ENCODE measurements at regions not wholly inside any gene's neighbourhood (a gene's known extent, or its start where the extent isn't known, plus 50 kb on each side); places are given as distances from the start of the nearest gene placed in this dataset.

GRCh38 chr2:151197184-151198108, 64.2 kb downstream of the RBM43 start:
- TF ChIP-seq CTCF (IDR thresholded peaks at IDR 0.05; ENCODE audit: insufficient read depth, low read depth, low read length) (no peak), EZH2 (IDR thresholded peaks at IDR 0.05; ENCODE audit: insufficient read depth, low read length) (no peak)
- peaks cover 4% of the 10 kb centered on the region for H3K9me3 ChIP-seq (ENCODE audit: insufficient read depth, low read depth, low read length)
- H3K79me2 ChIP-seq (ENCODE audit: insufficient read depth, low read length): no peaks in the 10 kb centered on the region
- no peak overlapping the region for H3K4me2 ChIP-seq (ENCODE audit: low read length)
- FAIRE-seq (no peak), DNase-seq (ENCODE audit: low read depth) (no peak)
- no peak overlapping the region for H3K27ac Mint-ChIP-seq (ENCODE audit: unreplicated experiment)
- no peaks in the 10 kb centered on the region for H3K36me3 ChIP-seq (ENCODE audit: insufficient read depth, low read length)
- H3K27me3 Mint-ChIP-seq (ENCODE audit: low read depth, unreplicated experiment): peaks cover 2% of the 10 kb centered on the region
- no peaks in the 10 kb centered on the region for H3K27me3 ChIP-seq (ENCODE audit: insufficient read depth, low read length)
- no peak overlapping the region for H3K4me3 ChIP-seq (ENCODE audit: insufficient read depth, low read depth, low read length)
- no peaks in the 10 kb centered on the region for H4K20me1 ChIP-seq (ENCODE audit: insufficient read depth, low read length)
- H3K9ac ChIP-seq (ENCODE audit: low read length): no peak overlapping the region
- no peaks in the 10 kb centered on the region for H3K4me1 ChIP-seq (ENCODE audit: insufficient read depth, low read length)
- peaks cover 1% of the 10 kb centered on the region for H3K4me1 Mint-ChIP-seq (ENCODE audit: low read depth, unreplicated experiment)
- H2AFZ ChIP-seq (ENCODE audit: low read depth, low read length): no peak overlapping the region
- no peak overlapping the region for H3K27ac ChIP-seq (ENCODE audit: low read depth, low read length)
- H3K9me3 Mint-ChIP-seq (ENCODE audit: unreplicated experiment): peaks cover 8% of the 10 kb centered on the region
- no peak overlapping the region for H3K4me3 Mint-ChIP-seq (ENCODE audit: unreplicated experiment)
- H3K36me3 Mint-ChIP-seq (ENCODE audit: low read depth, unreplicated experiment): no peaks in the 10 kb centered on the region

- Histone ChIP-seq H3K79me2 (ENCODE audit: insufficient read depth, low read length) (no peaks in the 10 kb centered on the region), H3K9ac (ENCODE audit: low read length) (no peak overlapping the region), H4K20me1 (ENCODE audit: insufficient read depth, low read length) (no peaks in the 10 kb centered on the region), H2AFZ (ENCODE audit: low read depth, low read length) (no peak overlapping the region), H3K27me3 (ENCODE audit: insufficient read depth, low read length) (no peaks in the 10 kb centered on the region), H3K36me3 (ENCODE audit: insufficient read depth, low read length) (no peaks in the 10 kb centered on the region), H3K4me2 (ENCODE audit: low read length) (no peak overlapping the region), H3K9me3 (ENCODE audit: insufficient read depth, low read depth, low read length) (peaks cover 4% of the 10 kb centered on the region), H3K4me1 (ENCODE audit: insufficient read depth, low read length) (no peaks in the 10 kb centered on the region), H3K4me3 (ENCODE audit: insufficient read depth, low read depth, low read length) (no peak overlapping the region), H3K27ac (ENCODE audit: low read depth, low read length) (no peak overlapping the region)
- TF ChIP-seq CTCF (IDR thresholded peaks at IDR 0.05; ENCODE audit: insufficient read depth, low read depth, low read length) (no peak), EZH2 (IDR thresholded peaks at IDR 0.05; ENCODE audit: insufficient read depth, low read length) (no peak)
- DNase-seq (ENCODE audit: low read depth) (no peak), FAIRE-seq (no peak)
- no peak overlapping the region for H3K27ac Mint-ChIP-seq (ENCODE audit: unreplicated experiment)
- no peaks in the 10 kb centered on the region for H3K36me3 Mint-ChIP-seq (ENCODE audit: low read depth, unreplicated experiment)
- H3K4me1 Mint-ChIP-seq (ENCODE audit: low read depth, unreplicated experiment): peaks cover 5% of the 10 kb centered on the region
- peaks cover 2% of the 10 kb centered on the region for H3K27me3 Mint-ChIP-seq (ENCODE audit: low read depth, unreplicated experiment)
- H3K4me3 Mint-ChIP-seq (ENCODE audit: unreplicated experiment): no peak overlapping the region
- peaks cover 8% of the 10 kb centered on the region for H3K9me3 Mint-ChIP-seq (ENCODE audit: unreplicated experiment)
Observed at GRCh38 chr2:151193576-151193975, 68.1 kb downstream of the RBM43 start.

GRCh38 chr2:151192681-151193080, 69.0 kb downstream of the RBM43 start:
- H3K9ac ChIP-seq (ENCODE audit: low read length): no peak overlapping the region
- no peaks in the 10 kb centered on the region for H3K36me3 ChIP-seq (ENCODE audit: insufficient read depth, low read length)
- H3K4me3 ChIP-seq (ENCODE audit: insufficient read depth, low read depth, low read length): no peak overlapping the region
- DNase-seq (ENCODE audit: low read depth) (no peak), FAIRE-seq (no peak)
- peaks cover 6% of the 10 kb centered on the region for H3K9me3 Mint-ChIP-seq (ENCODE audit: unreplicated experiment)
- no peaks in the 10 kb centered on the region for H3K27me3 ChIP-seq (ENCODE audit: insufficient read depth, low read length)
- peaks cover 2% of the 10 kb centered on the region for H3K27me3 Mint-ChIP-seq (ENCODE audit: low read depth, unreplicated experiment)
- no peak overlapping the region for H3K27ac Mint-ChIP-seq (ENCODE audit: unreplicated experiment)
- H3K4me1 ChIP-seq (ENCODE audit: insufficient read depth, low read length): no peaks in the 10 kb centered on the region
- no peak overlapping the region for H3K27ac ChIP-seq (ENCODE audit: low read depth, low read length)
- TF ChIP-seq EZH2 (IDR thresholded peaks at IDR 0.05; ENCODE audit: insufficient read depth, low read length) (no peak), CTCF (IDR thresholded peaks at IDR 0.05; ENCODE audit: insufficient read depth, low read depth, low read length) (no peak)
- no peaks in the 10 kb centered on the region for H3K79me2 ChIP-seq (ENCODE audit: insufficient read depth, low read length)
- no peak overlapping the region for H3K4me3 Mint-ChIP-seq (ENCODE audit: unreplicated experiment)
- H3K36me3 Mint-ChIP-seq (ENCODE audit: low read depth, unreplicated experiment): no peaks in the 10 kb centered on the region
- H3K4me1 Mint-ChIP-seq (ENCODE audit: low read depth, unreplicated experiment): peaks cover 5% of the 10 kb centered on the region
- no peak overlapping the region for H2AFZ ChIP-seq (ENCODE audit: low read depth, low read length)
- H4K20me1 ChIP-seq (ENCODE audit: insufficient read depth, low read length): no peaks in the 10 kb centered on the region
- no peaks in the 10 kb centered on the region for H3K9me3 ChIP-seq (ENCODE audit: insufficient read depth, low read depth, low read length)
- H3K4me2 ChIP-seq (ENCODE audit: low read length): no peak overlapping the region

Measured in astrocyte (in vitro differentiated cells and primary cell).